Psoas muscle (tissue), 7 donors: ENCODE measurements at regions not wholly inside any gene's neighbourhood (a gene's known extent, or its start where the extent isn't known, plus 50 kb on each side); places are given as distances from the start of the nearest gene placed in this dataset.
"Not testable (repeated sequence)": the region's sequence is repeated elsewhere in the genome, so short reads cannot be mapped to it uniquely, and the experiment has no call there.

Experiments used
- ATAC-seq, 4 donors: fragments of 200-7000 bp; cut with Tn5 transposase; one replicate each; pipeline ENCODE4 v1.9.1; 2020; ENCODE audit warnings: moderate library complexity in 3 of 4, mild to moderate bottlenecking in 2 of 4
- DNase-seq, 2 donors: peaks; one replicate each; pipeline ENCODE4 v3.0.0-alpha.2; 2020
- H3K27ac ChIP-seq: fragments of 200-600 bp; one replicate; pipeline ENCODE4 v1.8.0; 2022
- H3K27me3 ChIP-seq, 3 donors: fragments of 200-600 bp in 1 of 3; one replicate each; pipeline versions ENCODE4 v1.6.1 to v1.8.0; 2013 to 2022; ENCODE audit warnings: low read length in 2 of 3, mild to moderate bottlenecking in 2 of 3, moderate library complexity in 1 of 3; ENCODE audit not compliant: insufficient read depth in 3 of 3
- H3K36me3 ChIP-seq, 2 donors: fragments of 200-600 bp in 1 of 2; one replicate each; pipeline versions ENCODE4 v1.6.1 to v1.8.0; 2013 to 2022; ENCODE audit warnings: low read depth in 1 of 2, mild to moderate bottlenecking in 1 of 2, moderate library complexity in 1 of 2; ENCODE audit not compliant: insufficient read depth in 1 of 2
- H3K4me1 ChIP-seq: fragments of 200-600 bp; one replicate; pipeline ENCODE4 v1.8.0; 2022
- H3K4me3 ChIP-seq: fragments of 200-600 bp; one replicate; pipeline ENCODE4 v1.8.0; 2022; ENCODE audit warnings: mild to moderate bottlenecking
- H3K9me3 ChIP-seq: fragments of 200-600 bp; one replicate; pipeline ENCODE4 v1.8.0; 2022
- CTCF ChIP-seq: fragments of 200-600 bp; IDR thresholded peaks from one replicate; pipeline ENCODE4 v1.8.0; 2022; ENCODE audit warnings: antibody characterized with exemption
- WGBS, 3 donors: extraction: QIAGEN DNeasy Blood & Tissue Kit; methylation state at CpG; one replicate each; pipeline versions ENCODE4 v1.1.6 to v1.1.7; 2013; 5-methylcytosine and 5-hydroxymethylcytosine counted together
- intact Hi-C, 2 donors: fragments of 100-400 bp; cut with DNase I; formaldehyde crosslinking; loops; one replicate each; pipeline versions ENCODE4 v1.11.0 to v1.14.2; 2022
- donor health status: healthy with polysubstance abuse.
- donor health status: DM: no; HTN: no; CAD: no; lungs with moderate emphysema.
- donor health status: Bipolar disorder and iron deficiency.
- donor health status: healthy.
- donor health status: DM: yes; HTN: yes; CAD: no.
- donor health status: DM: no; HTN: no; CAD: no.
- donor health status: DM: yes; HTN: yes; CAD: no.

- TF ChIP-seq CTCF, result no peak
- H3K4me3 ChIP-seq, result no peak overlapping the region
- H3K4me1 ChIP-seq, result no peaks in the 10 kb centered on the region
- no peak for DNase-seq
- no peak overlapping the region for H3K27ac ChIP-seq
- ATAC-seq, result no peak
- intact Hi-C loops, result no loop called here
- H3K27me3 ChIP-seq, result no peaks in the 10 kb centered on the region
- no peaks in the 10 kb centered on the region for H3K9me3 ChIP-seq
- WGBS, 3 donors, result 50 to 96% (median 92%) methylated on average over 1 of the region's 1 CpG
- no peaks in the 10 kb centered on the region for H3K36me3 ChIP-seq
Measured at GRCh38 chr10:44578271-44578670, 193.4 kb upstream of the CXCL12 start.

- H3K27me3 ChIP-seq, H3K36me3 ChIP-seq, H3K4me3 ChIP-seq, H3K27ac ChIP-seq, DNase-seq, ATAC-seq, intact Hi-C loops, H3K9me3 ChIP-seq, H3K4me1 ChIP-seq: not testable (repeated sequence)
- 94 to 96% (median 94%) methylated on average over 1 of the region's 1 CpG for WGBS, 3 donors
Measured at GRCh38 chr10:44578963-44579362, 194.1 kb upstream of the CXCL12 start.

GRCh38 chr10:44581996-44582395, 197.1 kb upstream of the CXCL12 start:
- Histone ChIP-seq H3K4me1 (no peaks in the 10 kb centered on the region), H3K36me3 (no peaks in the 10 kb centered on the region), H3K9me3 (no peaks in the 10 kb centered on the region), H3K27ac (no peak overlapping the region), H3K27me3 (no peaks in the 10 kb centered on the region), H3K4me3 (no peak overlapping the region)
- ATAC-seq (no peak), DNase-seq (no peak)
- intact Hi-C loops, result no loop called here
- TF ChIP-seq CTCF, result no peak
- 26 to 50% (median 40%) methylated on average over 8 of the region's 8 CpGs for WGBS, 3 donors

- no peak for TF ChIP-seq CTCF
- H3K27ac ChIP-seq, result no peak overlapping the region
- H3K9me3 ChIP-seq, result no peaks in the 10 kb centered on the region
- 64 to 67% (median 65%) methylated on average over 11 of the region's 11 CpGs for WGBS, 3 donors
- H3K27me3 ChIP-seq, result no peaks in the 10 kb centered on the region
- H3K36me3 ChIP-seq, result no peaks in the 10 kb centered on the region
- ATAC-seq, result no peak
- no peak for DNase-seq
- no peaks in the 10 kb centered on the region for H3K4me1 ChIP-seq
- H3K4me3 ChIP-seq, result no peak overlapping the region
- intact Hi-C loops, result no loop called here
Measured at GRCh38 chr10:44587488-44588318, 202.8 kb upstream of the CXCL12 start.

- no peaks in the 10 kb centered on the region for H3K4me1 ChIP-seq
- no peak for TF ChIP-seq CTCF
- H3K27ac ChIP-seq, result no peak overlapping the region
- ATAC-seq (no peak), DNase-seq (no peak)
- 82 to 87% (median 83%) methylated on average over 17 of the region's 17 CpGs for WGBS, 3 donors
- H3K27me3 ChIP-seq, result peaks cover 0 to 3% (median 0%) of the 10 kb centered on the region in 3 donors
- H3K36me3 ChIP-seq, result no peaks in the 10 kb centered on the region
- H3K4me3 ChIP-seq, result no peak overlapping the region
- intact Hi-C loops, result no loop called here
- H3K9me3 ChIP-seq, result no peaks in the 10 kb centered on the region
Measured at GRCh38 chr10:44589181-44589943, 204.5 kb upstream of the CXCL12 start.
